Forelimb muscle (tissue), 1 donor: ENCODE measurements at regions not wholly inside any gene's neighbourhood (a gene's known extent, or its start where the extent isn't known, plus 50 kb on each side); places are given as distances from the start of the nearest gene placed in this dataset.
A peak's percentile ranks its signal among the peaks of the same experiment; 100 is the strongest.

Source experiments
- DNase-seq: peaks from one replicate; pipeline ENCODE4 v3.0.0-alpha.2; 2013; ENCODE audit warnings: low read depth

- DNase-seq, result no peak
Measured at GRCh38 chr2:20150110-20150706, 74.7 kb downstream of the SDC1 start.

GRCh38 chr2:20149703-20150030 lies 75.3 kb downstream of the SDC1 start:
- DNase-seq, result no peak

- DNase-seq, result no peak
Measured at GRCh38 chr2:20148923-20149702, 75.8 kb downstream of the SDC1 start.

GRCh38 chr2:20148426-20148922 lies 76.5 kb downstream of the SDC1 start:
- DNase-seq, result no peak

GRCh38 chr2:20147351-20147750 lies 77.6 kb downstream of the SDC1 start:
- no peak for DNase-seq

GRCh38 chr2:20146401-20146800 lies 78.5 kb downstream of the SDC1 start:
- DNase-seq, result no peak

GRCh38 chr2:20145497-20146193 lies 79.3 kb downstream of the SDC1 start:
- no peak for DNase-seq

- DNase-seq, result no peak
Measured at GRCh38 chr2:20144861-20145260, 80.1 kb downstream of the SDC1 start.

- DNase-seq, result no peak
Measured at GRCh38 chr2:20144196-20144595, 80.7 kb downstream of the SDC1 start.

GRCh38 chr2:20143263-20143662 lies 81.7 kb downstream of the SDC1 start:
- DNase-seq, result no peak

GRCh38 chr2:20141806-20142205 lies 83.1 kb downstream of the SDC1 start:
- DNase-seq, result no peak

- DNase-seq, result no peak
Measured at GRCh38 chr2:20141056-20141762, 83.7 kb downstream of the SDC1 start.

- DNase-seq, result no peak
Measured at GRCh38 chr2:20140321-20141055, 84.4 kb downstream of the SDC1 start.

GRCh38 chr2:20139407-20140172 lies 85.3 kb downstream of the SDC1 start:
- DNase-seq, result no peak

- DNase-seq, result no peak
Measured at GRCh38 chr2:20138696-20139095, 86.2 kb downstream of the SDC1 start.

GRCh38 chr2:20137884-20138283 lies 86.5 kb upstream of the LAPTM4A start:
- no peak for DNase-seq

GRCh38 chr2:20137131-20137571 lies 85.7 kb upstream of the LAPTM4A start:
- no peak for DNase-seq

GRCh38 chr2:20136149-20136548 lies 84.7 kb upstream of the LAPTM4A start:
- DNase-seq, result no peak

GRCh38 chr2:20135631-20136050 lies 84.2 kb upstream of the LAPTM4A start:
- DNase-seq, result peak; percentile 17

- no peak for DNase-seq
Measured at GRCh38 chr2:20132990-20133535, 81.6 kb upstream of the LAPTM4A start.
